ENCODE measurements at regions not wholly inside any gene's neighbourhood (a gene's known extent, or its start where the extent isn't known, plus 50 kb on each side); places are given as distances from the start of the nearest gene placed in this dataset.
A peak's percentile ranks its signal among the peaks of the same experiment; 100 is the strongest.
"Not testable (repeated sequence)": the region's sequence is repeated elsewhere in the genome, so short reads cannot be mapped to it uniquely, and the experiment has no call there.

DNA sequence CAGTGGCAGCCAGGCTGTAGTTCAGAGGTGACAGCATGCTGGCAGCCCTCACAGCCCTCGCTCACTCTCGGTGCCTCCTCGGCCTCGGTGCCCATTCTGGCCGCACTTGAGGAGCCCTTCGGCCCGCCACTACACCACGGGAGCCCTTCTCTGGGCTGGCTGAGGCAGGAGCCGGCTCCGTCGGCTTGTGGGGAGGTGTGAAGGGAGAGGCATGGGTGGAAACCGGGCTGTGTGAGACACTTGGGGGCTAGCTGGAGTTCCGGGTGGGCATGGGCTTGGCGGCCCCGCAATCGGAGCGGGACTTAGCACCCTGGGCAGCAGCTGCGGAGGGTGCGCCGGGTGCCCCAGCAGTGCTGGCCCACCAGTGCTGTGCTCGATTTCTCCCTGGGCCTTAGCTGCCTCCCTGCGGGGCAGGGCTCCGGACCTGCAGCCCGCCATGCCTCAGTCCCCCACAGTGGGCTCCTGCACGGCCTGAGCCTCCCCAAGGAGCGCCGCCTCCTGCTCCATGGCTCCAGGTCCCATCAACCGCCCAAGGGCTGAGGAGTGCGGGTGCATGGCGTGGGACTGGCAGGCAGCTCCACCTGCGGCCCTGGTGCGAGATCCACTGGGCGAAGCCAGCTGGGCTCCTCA lies 396.8 kb downstream of the FAM72C start:
- no peak for DNase-seq

GRCh38 chr1:143572661-143573060 lies 399.1 kb downstream of the FAM72C start:
- not testable (repeated sequence) for DNase-seq

DNA sequence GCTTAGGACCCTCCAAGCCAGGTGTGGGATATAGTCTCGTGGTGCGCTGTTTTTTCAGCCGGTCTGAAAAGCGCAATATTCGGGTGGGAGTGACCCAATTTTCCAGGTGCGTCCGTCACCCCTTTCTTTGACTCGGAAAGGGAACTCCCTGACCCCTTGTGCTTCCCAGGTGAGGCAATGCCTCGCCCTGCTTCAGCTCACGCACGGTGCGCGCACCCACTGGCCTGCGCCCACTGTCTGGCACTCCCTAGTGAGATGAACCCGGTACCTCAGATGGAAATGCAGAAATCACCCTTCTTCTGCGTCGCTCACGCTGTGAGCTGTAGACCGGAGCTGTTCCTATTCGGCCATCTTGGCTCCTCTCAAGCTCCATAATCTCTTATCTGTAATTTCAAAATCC lies 408.0 kb downstream of the FAM72C start:
- not testable (repeated sequence) for DNase-seq

DNA sequence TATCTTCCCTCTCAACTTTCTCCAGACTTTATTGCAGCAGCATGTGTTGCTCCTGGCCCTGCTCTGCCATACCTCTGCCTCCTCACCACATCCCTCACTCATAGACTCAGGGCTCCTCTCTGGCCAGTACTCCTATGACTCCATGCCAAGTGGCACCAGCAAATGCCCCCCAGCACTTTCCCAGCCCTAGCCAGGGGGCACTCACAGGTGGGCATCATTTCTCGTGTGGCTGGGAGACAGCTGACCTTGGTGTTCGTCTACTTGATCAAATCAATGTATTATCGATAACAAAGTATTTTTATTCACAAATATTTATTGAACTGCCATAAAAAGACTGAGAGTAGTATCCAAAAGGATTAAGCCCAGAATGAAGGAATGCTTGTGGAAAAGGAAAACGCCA lies 418.2 kb downstream of the FAM72C start:
- DNase-seq = no peak

DNA sequence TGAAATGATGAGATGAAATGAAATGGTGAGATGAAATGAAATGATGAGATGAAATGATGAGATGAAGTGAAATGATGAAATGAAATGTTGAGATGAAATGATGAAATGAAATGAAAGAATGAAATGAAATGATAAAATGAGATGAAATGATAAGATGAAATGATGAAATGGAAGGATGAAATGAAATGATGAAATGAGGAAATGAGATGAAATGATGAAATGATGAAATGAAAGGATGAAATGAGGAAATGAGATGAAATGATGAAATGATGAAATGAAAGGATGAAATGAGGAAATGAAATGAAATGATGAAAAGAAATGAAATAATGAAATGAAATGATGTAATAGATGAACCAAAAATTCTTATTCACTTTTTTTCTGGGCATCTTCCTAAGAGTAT lies 467.1 kb downstream of the FAM72C start:
- not testable (repeated sequence) for DNase-seq

- DNase-seq = not testable (repeated sequence)
Observed at GRCh38 chr1:143504080-143504479, 467.7 kb downstream of the FAM72C start.

- DNase-seq = not testable (repeated sequence)
Observed at GRCh38 chr1:143503048-143503447, 468.7 kb downstream of the FAM72C start.

DNA sequence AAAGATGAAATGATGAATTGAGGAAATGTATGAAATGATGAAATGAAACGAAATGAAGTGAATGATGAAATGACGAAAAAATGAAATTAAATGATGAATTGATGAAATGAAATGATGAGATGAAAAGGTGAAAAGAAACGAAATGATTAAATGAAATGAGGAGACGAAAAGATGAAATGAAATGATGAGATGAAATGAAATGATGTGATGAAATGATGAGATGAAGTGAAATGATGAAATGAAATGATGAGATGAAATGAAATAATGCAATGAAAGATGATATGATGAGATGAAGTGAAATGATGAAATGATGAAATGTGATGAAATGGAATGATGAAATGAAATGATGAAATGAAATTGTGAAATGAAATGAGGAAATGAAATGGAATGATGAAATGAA lies 469.7 kb downstream of the FAM72C start:
- not testable (repeated sequence) for DNase-seq

GRCh38 chr1:143498059-143498749 lies 473.6 kb downstream of the FAM72C start:
- DNase-seq = not testable (repeated sequence)

DNA sequence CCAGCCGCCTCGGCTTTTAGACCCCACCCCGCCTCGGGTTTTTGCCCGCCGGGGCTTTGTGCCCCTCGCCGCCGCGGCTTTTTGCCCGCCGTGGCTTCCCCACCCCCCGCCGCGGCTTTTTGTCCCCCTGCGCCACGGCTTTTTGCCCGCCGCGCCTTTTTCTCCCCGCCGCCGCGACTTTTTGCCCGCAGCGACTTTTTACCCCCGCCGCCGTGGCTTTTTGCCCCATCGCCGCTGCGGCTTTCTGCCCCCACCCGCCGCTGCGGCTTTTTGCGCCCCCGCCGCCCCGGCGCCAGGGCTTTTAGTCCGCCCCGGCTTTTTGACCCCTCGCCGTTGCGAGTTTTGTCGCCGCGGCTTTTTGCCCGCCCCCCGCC lies 474.4 kb downstream of the FAM72C start:
- DNase-seq = peak in 1 of 2 donors; percentile 6

DNA sequence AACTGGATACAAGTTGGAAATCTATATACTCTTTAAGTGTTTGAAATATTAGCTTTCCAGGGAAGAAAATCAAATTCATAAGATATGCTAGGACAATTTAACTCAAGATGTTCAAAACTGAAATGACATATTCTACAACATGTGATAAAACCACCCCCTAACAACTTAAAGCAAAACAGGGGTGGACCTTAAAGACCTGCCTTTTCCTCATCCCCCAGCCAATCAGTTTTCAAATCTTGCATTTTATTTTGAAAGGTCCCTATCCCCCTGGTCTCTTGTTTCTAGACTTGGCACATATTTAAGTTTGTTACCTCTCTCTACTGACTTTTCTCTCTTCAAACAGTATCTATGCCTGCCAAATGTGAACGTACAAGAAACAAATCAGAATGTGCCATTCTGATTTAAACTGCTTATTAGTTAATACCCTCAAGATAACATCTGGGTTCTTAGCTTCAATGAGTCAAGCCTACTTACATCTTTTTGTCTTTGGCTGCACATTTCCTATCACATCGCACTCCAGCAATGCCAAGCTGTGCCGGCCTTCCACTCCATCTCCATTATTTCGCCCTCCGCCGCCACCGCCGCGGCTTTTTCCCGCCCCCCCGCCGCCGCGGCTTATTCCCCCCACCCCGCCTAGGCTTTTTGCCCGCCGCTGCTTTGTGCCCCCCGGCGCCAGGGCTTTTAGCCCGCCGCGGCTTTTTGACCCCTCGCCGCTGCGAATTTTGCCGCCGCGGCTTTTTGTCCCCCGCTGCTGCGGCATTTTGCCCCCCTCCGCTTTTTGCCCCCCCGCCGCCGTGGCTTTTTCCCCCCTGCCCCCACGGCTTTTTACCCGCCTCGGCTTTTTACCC lies 475.0 kb downstream of the FAM72C start:
- not testable (repeated sequence) for DNase-seq

Data from stimulated activated CD4-positive, alpha-beta T cell treated with anti-CD3 and anti-CD28 coated beads, Interleukin-2, amount 100 ng/mL, for 24 hours (primary cell).